Right ventricle myocardium inferior (tissue), 1 donor: ENCODE measurements at regions not wholly inside any gene's neighbourhood (a gene's known extent, or its start where the extent isn't known, plus 50 kb on each side); places are given as distances from the start of the nearest gene placed in this dataset.

Source experiments
- ATAC-seq: fragments of 200-7000 bp; cut with Tn5 transposase; one replicate; pipeline ENCODE4 v1.9.1; 2020; ENCODE audit warnings: mild to moderate bottlenecking, moderate library complexity
- DNase-seq: peaks from one replicate; pipeline ENCODE4 v3.0.0; 2021; ENCODE audit errors: missing footprints
- intact Hi-C: fragments of 100-400 bp; cut with DNase I; formaldehyde crosslinking; loops from one replicate; pipeline ENCODE4 v1.11.0; 2022
- donor health status: DM: no; HTN: yes; CAD: no; lungs with severe emphysema.

GRCh38 chr1:72938408-72938807 lies 656.1 kb upstream of the NEGR1 start:
- intact Hi-C loops: no loop called here
- DNase-seq: no peak
- no peak for ATAC-seq

- DNase-seq: no peak
- intact Hi-C loops: no loop called here
- ATAC-seq: no peak
Observed at GRCh38 chr1:72937905-72938304, 655.6 kb upstream of the NEGR1 start.

GRCh38 chr1:72936942-72937341 lies 654.6 kb upstream of the NEGR1 start:
- DNase-seq: no peak
- intact Hi-C loops: no loop called here
- no peak for ATAC-seq

GRCh38 chr1:72936151-72936740 lies 653.9 kb upstream of the NEGR1 start:
- DNase-seq (no peak), ATAC-seq (no peak)

GRCh38 chr1:72932025-72932424 lies 649.7 kb upstream of the NEGR1 start:
- ATAC-seq: no peak

More at GRCh38 chr1:72936151-72936740, 653.9 kb upstream of the NEGR1 start:
- intact Hi-C loops: no loop called here

GRCh38 chr1:72930528-72930927 lies 648.2 kb upstream of the NEGR1 start:
- no peak for DNase-seq
- intact Hi-C loops: no loop called here
- ATAC-seq: no peak

More at GRCh38 chr1:72932025-72932424, 649.7 kb upstream of the NEGR1 start:
- no peak for DNase-seq
- intact Hi-C loops: no loop called here

GRCh38 chr1:72918940-72919339 lies 636.6 kb upstream of the NEGR1 start:
- DNase-seq: no peak
- ATAC-seq: no peak
- intact Hi-C loops: no loop called here

GRCh38 chr1:72917920-72918319 lies 635.6 kb upstream of the NEGR1 start:
- ATAC-seq (no peak), DNase-seq (no peak)
- intact Hi-C loops: no loop called here

- no peak for ATAC-seq
- intact Hi-C loops: no loop called here
- no peak for DNase-seq
Observed at GRCh38 chr1:72915581-72915980, 633.2 kb upstream of the NEGR1 start.

- intact Hi-C loops: no loop called here
- no peak for ATAC-seq
- DNase-seq: no peak
Observed at GRCh38 chr1:72911656-72912055, 629.3 kb upstream of the NEGR1 start.

- intact Hi-C loops: no loop called here
- DNase-seq: no peak
- no peak for ATAC-seq
Observed at GRCh38 chr1:72896256-72896655, 613.9 kb upstream of the NEGR1 start.

- no peak for ATAC-seq
- no peak for DNase-seq
- intact Hi-C loops: no loop called here
Observed at GRCh38 chr1:72892461-72892860, 610.1 kb upstream of the NEGR1 start.

GRCh38 chr1:72891976-72892375 lies 609.6 kb upstream of the NEGR1 start:
- ATAC-seq (no peak), DNase-seq (no peak)
- intact Hi-C loops: no loop called here

- ATAC-seq: no peak
- no peak for DNase-seq
- intact Hi-C loops: no loop called here
Observed at GRCh38 chr1:72885841-72886240, 603.5 kb upstream of the NEGR1 start.

- no peak for ATAC-seq
- intact Hi-C loops: no loop called here
- no peak for DNase-seq
Observed at GRCh38 chr1:72885017-72885416, 602.7 kb upstream of the NEGR1 start.

GRCh38 chr1:72869873-72870272 lies 587.5 kb upstream of the NEGR1 start:
- intact Hi-C loops: no loop called here
- ATAC-seq (no peak), DNase-seq (no peak)

GRCh38 chr1:72869441-72869840 lies 587.1 kb upstream of the NEGR1 start:
- ATAC-seq: no peak
- intact Hi-C loops: no loop called here
- DNase-seq: no peak

GRCh38 chr1:72851597-72851996 lies 569.3 kb upstream of the NEGR1 start:
- ATAC-seq: no peak
- no peak for DNase-seq
- intact Hi-C loops: no loop called here

GRCh38 chr1:72848997-72849396 lies 566.7 kb upstream of the NEGR1 start:
- ATAC-seq (no peak), DNase-seq (no peak)
- intact Hi-C loops: no loop called here

GRCh38 chr1:72847651-72848050 lies 565.3 kb upstream of the NEGR1 start:
- DNase-seq (no peak), ATAC-seq (no peak)
- intact Hi-C loops: no loop called here

- intact Hi-C loops: no loop called here
- ATAC-seq (no peak), DNase-seq (no peak)
Observed at GRCh38 chr1:72846476-72847278, 564.3 kb upstream of the NEGR1 start.
